ENCODE measurements at regions not wholly inside any gene's neighbourhood (a gene's known extent, or its start where the extent isn't known, plus 50 kb on each side); places are given as distances from the start of the nearest gene placed in this dataset.

GRCh38 chr20:6693178-6693807 is 74.2 kb upstream of the BMP2 start:
- no peak for DNase-seq (ENCODE audit: low spot score)

- DNase-seq (ENCODE audit: low spot score), result no peak
These were observed 74.8 kb upstream of the BMP2 start for GRCh38 chr20:6692566-6693173.

DNA sequence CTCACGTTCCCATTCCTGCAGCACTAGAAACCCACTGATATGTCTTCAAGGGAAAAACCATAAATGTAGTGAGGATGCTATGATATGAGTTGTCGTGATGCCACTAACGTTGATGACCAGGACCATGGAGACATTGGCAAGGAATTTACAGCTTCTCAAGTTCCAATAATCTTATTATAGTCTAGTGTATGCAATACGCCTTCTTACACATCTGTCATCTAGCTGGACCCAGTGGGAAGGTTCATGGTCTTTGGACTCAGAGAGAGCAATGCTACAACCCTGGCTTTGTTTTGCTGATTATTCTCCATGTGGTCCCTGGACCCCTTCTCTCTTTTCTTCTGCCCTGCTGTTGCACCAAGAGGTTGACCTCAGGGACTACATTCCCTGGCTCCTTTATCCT is 76.0 kb upstream of the BMP2 start:
- no peak for DNase-seq (ENCODE audit: low spot score)

DNA sequence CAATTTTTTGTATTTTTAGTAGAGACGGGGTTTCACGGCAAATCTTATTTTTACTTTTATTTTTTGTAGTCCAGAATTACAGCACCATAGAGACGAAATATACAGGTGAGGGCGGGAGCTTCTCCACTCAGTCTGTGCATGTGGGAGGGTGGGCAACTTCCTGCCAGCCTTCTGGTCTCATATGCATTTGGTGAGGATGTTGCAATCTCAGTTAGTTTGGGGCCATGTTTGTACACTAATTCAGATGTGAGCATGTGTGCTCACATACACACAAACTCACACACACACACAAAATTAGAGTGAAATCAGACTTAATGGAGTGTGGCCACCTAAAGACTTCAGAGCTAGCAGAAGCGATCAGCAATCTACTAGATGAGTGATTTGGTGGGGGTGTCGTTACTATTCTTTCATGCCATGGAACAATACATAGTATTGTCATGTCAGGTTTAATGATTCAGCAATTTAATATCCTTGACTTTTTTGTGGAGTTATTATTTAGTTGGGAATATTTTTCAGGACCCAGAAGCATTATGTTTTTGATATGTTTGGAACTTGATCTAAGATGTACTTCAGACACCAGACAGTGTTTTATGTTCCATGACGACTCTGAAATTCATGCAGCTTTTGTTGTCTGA is 78.0 kb upstream of the BMP2 start:
- DNase-seq (ENCODE audit: low spot score), result no peak

- DNase-seq (ENCODE audit: low spot score), result no peak
These were observed 81.3 kb upstream of the BMP2 start for GRCh38 chr20:6686171-6686570.

GRCh38 chr20:6685626-6686025 is 81.9 kb upstream of the BMP2 start:
- DNase-seq (ENCODE audit: low spot score), result no peak

GRCh38 chr20:6685181-6685582 is 82.3 kb upstream of the BMP2 start:
- no peak for DNase-seq (ENCODE audit: low spot score)

- no peak for DNase-seq (ENCODE audit: low spot score)
These were observed 84.2 kb upstream of the BMP2 start for GRCh38 chr20:6683021-6683977.

DNA sequence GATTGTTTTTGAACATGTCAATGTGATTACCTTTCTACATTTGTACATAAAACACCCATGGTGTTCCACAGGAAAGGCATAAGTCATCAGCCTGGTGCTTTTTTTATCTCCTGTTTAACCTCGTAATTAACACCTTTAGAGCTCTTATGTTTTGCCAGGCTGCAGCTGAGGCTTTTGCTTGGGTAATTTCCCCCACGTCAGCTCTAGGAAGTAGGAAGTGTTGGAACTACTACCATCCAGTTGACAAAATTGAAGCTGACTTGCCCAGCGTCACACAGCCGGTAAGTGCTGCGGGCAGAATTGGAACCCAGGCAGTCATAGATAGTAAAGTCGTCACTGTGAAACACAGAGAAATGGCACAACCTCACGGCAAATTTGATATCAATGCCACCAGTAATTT is 86.6 kb upstream of the BMP2 start:
- DNase-seq (ENCODE audit: low spot score), result no peak

DNA sequence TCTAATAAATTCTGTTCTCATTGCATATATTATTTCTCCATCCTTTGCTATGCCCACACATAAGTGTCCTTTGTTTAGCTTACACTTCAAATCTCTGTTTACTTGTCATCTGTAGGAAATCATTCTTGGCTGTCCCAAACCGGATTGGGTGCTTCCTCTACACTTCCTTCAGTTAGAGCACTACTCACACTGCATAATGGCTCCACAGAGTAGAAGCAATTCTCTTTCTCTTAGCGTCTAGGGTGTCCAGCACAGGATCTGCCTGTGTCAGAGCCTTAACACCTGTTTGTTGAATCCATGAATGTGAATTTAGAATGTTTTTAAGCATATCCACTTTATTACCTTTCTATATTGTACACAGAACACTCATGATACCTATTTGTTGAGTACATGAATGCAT is 87.0 kb upstream of the BMP2 start:
- no peak for DNase-seq (ENCODE audit: low spot score)

DNA sequence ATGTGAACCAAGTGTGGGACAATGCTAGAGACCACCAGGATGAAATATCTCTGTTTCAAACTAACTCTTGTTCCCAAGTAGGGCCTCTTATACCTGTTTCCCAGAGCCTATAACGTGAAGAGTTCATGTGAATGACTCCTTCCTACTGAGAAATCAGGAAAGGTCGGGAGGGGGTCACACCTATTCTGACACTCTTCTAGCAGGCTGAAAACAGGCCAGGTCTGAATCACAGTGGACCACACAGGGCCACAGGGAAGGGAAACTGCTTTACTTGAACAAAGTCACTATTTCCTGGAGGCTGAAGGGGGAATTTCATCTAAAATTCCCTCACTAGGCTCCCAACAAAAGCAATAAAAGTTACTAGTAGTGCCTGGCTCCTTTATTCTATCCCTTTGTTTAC is 88.4 kb upstream of the BMP2 start:
- no peak for DNase-seq (ENCODE audit: low spot score)

DNA sequence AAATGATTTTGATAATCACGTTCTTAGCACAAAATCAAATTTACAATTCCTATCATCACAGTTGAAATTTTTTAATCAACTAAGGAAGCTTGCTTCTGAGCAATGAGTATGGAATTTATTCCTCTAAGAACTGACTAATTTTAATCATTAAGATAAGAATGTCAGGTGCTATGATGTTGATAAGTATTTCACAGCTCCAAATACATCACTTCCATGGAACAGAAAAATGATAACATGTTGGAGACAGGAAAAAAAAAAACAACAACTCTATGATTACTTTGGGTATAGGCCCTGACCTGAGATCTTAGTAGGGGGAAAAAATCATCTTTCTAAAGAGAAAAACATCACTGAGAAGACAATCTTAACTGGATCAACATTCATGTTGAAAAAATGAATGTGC is 89.4 kb upstream of the BMP2 start:
- DNase-seq (ENCODE audit: low spot score), result no peak

- DNase-seq (ENCODE audit: low spot score), result no peak
These were observed 92.7 kb upstream of the BMP2 start for GRCh38 chr20:6674831-6675230.

- no peak for DNase-seq (ENCODE audit: low spot score)
These were observed 94.4 kb upstream of the BMP2 start for GRCh38 chr20:6673071-6673470.

DNA sequence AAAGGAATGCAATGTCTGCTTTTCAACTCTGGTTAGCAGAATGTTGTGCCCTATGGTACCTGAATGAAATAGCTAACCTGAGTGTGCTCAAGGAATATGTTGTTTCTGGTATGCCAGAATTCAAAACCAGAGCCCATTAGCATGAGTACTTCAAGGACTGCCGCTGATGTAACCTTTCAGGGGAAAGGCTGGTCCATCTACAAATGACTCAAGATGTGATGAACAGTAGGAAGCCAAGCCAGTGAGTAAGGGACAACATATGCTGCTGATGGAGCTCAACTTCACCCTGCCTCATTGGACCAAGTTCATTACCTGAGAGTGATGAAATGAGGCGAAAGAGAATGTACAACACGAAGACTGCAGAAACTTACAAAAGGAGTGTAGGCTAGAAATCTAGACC is 95.7 kb upstream of the BMP2 start:
- DNase-seq (ENCODE audit: low spot score), result no peak

DNA sequence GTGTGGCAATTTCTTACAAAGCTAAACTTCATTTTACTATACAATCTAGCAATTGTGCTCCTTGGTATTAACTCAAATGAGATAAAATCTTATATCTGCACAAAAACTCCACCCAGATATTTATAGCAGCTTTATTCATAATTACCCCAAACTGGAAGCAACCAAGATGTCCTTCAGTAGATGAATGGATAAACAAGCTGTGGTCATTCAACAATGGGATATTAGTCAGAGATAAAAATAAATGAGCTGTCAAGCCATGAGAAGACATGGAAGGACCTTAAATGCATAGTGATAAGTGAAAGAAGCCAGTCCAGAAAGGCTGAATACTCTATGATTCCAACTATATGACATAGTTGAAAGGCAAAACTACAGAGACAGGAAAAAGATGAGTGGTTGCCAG is 98.9 kb upstream of the BMP2 start:
- DNase-seq (ENCODE audit: low spot score), result no peak

DNA sequence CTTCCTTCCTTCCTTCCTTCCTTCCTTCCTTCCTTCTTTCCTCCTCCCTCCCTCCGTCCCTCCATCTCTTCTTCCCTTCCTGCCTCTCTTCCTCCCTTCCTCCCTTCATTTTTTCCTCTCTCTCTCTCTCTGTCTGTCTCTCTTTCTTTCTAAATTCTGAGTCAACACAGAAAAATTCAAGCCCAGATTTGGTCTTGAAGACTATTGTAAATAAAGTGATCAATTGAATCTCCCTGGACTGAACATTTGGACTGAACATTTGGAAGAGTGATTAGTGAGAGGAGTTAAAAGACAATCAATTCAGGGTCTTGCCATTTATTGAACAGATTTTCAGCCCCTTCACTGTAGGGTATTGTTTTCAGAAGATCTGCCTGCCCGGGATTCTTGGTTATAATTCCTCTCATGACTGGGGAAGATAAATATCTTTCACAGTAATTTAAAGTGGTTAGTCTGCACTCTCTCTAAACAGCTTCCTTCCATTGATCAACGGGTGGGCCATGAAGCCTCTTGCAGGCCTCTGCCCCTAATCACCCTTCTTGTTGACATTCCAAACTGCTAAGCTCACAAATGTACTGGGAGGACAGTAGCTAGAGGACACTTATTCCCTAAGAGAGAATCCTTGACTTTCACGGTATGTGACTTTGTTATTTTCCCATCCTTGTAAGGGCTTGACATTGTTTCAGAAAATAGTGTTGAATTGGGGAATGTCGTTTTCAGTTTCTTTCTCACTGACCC is 101.7 kb upstream of the BMP2 start:
- no peak for DNase-seq (ENCODE audit: low spot score)

- DNase-seq (ENCODE audit: low spot score), result no peak
These were observed 102.3 kb upstream of the BMP2 start for GRCh38 chr20:6665161-6665560.

DNA sequence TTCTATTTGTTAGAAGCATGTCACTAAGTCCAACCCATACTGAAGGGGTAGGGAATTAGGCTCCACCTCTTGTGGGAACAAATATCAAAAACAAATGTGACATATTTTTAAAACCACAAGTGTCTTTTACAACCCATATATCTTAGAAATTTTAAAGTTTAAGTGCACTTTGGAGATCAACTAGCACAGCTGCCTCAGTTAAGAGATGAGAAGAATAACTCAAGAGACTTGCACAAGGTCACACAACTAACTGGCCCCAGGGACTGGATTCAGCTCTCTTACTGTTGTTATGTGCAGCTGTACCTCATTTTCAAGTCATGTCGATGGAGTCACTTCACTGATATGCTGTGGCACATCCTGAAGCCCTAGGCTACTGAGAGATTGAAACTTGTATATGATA is 102.9 kb upstream of the BMP2 start:
- no peak for DNase-seq (ENCODE audit: low spot score)

DNA sequence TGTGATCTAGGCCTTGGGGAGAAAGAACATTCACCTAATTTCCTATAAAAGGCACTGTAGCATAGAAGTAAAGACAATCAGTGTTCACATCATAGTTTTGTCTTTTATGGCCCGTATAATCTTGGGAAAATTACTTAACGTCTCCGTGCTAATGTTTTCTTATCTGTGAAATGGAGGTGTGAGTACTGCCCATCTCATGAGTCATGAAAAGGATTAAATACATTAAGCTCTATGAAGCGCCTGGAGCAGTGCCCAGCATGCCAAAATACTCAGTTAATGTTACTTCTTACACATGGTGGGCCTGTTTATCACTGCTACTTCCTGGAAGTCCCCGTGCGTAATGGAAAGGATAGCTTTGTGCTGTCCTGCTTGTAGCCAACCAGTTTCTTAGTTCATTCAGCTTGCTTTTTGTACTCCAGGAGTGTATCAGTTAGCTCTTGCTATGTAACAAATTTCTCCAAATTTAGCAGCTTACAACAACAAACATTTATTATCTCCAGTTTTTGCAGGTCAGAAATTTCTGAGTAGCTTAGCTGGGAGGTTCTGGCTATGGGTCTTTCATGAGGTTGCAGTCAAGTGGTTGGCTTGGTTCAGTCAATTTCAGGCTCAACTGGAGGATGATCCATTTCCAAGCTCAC is 103.6 kb upstream of the BMP2 start:
- DNase-seq (ENCODE audit: low spot score), result no peak

- no peak for DNase-seq (ENCODE audit: low spot score)
These were observed 104.4 kb upstream of the BMP2 start for GRCh38 chr20:6663104-6663503.

- DNase-seq (ENCODE audit: low spot score), result no peak
These were observed 105.2 kb upstream of the BMP2 start for GRCh38 chr20:6662309-6662708.

Data from hematopoietic multipotent progenitor cell treated with erythropoietin and hydrocortisone succinate and interleukin-3 and kit ligand, for 17 days (in vitro differentiated cells).